ENCODE measurements at regions not wholly inside any gene's neighbourhood (a gene's known extent, or its start where the extent isn't known, plus 50 kb on each side); places are given as distances from the start of the nearest gene placed in this dataset.

DNA sequence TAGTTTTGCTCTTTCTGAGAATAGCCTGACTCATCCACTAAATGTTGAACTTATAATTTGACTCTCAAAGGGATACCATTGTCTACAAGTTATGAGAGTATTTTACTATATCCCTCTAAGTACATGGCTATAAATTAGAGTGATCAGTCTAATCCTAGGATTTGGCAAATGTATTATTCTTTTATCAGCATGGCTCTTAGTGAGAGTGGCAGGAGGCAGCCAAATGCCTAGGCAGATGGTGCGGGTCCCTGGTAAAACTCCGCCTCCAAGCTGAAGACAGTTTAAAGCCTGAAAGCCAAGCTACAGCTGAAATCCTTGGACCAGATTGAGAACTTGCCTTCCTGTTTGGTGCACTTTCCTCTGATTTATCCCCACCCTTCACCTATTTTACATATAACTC lies 631.8 kb downstream of the SQOR start:
- Mint-ChIP-seq H3K4me3 (no peak overlapping the region), H3K4me1 (no peaks in the 10 kb centered on the region), H3K27ac (no peak overlapping the region), H3K9me3 (no peaks in the 10 kb centered on the region), H3K36me3 (no peaks in the 10 kb centered on the region), H3K27me3 (no peaks in the 10 kb centered on the region)
- DNase-seq (no peak), ATAC-seq (replicated peaks) (no peak)

DNA sequence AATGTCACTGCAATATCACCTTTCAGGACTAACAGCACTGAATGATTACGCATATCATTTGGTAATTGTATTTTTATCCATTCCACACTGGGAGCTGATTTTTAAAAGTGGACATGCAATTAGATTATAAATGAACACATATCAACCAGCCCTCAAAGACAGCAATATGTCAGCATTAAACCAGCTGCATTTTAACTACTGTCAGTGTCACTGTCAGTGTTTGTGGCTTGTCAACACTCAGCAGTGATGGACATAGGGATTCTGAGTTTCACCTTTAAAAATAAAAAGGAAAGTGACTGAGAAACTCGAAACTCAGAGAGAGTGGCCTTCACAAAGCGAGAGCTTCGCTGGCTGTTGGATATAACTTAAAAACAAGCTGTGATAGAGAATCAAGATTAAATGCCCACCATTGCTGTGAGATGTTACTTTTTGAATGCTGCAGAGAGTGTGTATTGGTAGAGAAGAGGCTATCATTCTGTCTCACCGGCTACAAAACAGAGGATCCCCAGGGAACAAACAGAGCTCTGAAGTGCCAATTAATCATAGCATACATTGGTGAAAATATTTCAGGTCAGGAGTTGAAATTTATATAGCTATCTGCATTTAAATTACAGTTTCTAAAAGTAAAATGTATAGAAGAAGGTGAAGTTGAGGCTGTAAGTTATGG lies 635.8 kb downstream of the SQOR start:
- ATAC-seq (replicated peaks) (no peak), DNase-seq (no peak)
- no peak overlapping the region for H3K27ac Mint-ChIP-seq
- no peaks in the 10 kb centered on the region for H3K4me1 Mint-ChIP-seq
- no peaks in the 10 kb centered on the region for H3K9me3 Mint-ChIP-seq
- no peak overlapping the region for H3K4me3 Mint-ChIP-seq
- H3K27me3 Mint-ChIP-seq = no peaks in the 10 kb centered on the region
- no peaks in the 10 kb centered on the region for H3K36me3 Mint-ChIP-seq

DNA sequence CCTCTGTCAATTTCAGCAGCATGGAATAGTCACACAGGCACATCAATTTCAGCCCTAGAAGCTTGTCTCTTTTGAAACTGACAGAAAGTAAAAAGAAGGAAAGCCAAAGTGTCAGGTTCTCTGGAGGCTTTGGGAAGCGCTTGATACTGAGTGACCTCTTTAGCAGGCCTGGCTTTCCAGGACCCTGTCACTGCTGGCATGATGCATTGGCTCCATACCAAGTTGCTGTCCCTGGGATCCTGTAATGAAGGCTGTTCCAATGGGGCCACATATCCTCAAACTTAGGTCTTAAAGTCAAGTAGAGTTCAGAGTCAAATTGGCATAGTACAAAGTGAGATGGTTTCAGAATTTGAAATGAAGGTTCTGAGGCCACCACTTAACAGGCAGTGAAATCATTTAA lies 640.9 kb downstream of the SQOR start:
- Mint-ChIP-seq H3K36me3 (no peaks in the 10 kb centered on the region), H3K4me3 (no peak overlapping the region), H3K9me3 (no peaks in the 10 kb centered on the region), H3K4me1 (no peaks in the 10 kb centered on the region), H3K27ac (no peak overlapping the region), H3K27me3 (no peaks in the 10 kb centered on the region)
- ATAC-seq (replicated peaks) (no peak), DNase-seq (no peak)

DNA sequence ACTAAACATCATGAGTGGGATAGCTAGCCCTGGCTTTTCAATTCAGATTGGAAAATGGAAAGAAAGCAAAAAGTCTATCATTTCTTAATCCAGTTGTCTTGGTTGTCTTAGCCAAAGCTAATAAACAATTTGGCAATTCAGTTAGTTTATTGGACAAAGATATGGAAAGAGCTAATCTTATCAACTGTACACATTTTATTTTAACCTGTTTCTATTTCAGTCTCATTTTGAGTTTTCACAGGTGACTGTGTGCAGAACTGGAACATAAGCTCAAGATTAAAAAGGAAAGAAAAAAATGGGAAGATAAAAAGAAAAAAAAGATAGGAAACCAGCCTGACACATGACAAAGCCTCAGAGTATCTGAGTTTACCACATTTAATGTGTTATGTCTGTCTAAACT lies 642.6 kb downstream of the SQOR start:
- H3K4me1 Mint-ChIP-seq = no peaks in the 10 kb centered on the region
- no peak overlapping the region for H3K27ac Mint-ChIP-seq
- ATAC-seq (replicated peaks) (no peak), DNase-seq (no peak)
- no peaks in the 10 kb centered on the region for H3K27me3 Mint-ChIP-seq
- H3K36me3 Mint-ChIP-seq = no peaks in the 10 kb centered on the region
- no peaks in the 10 kb centered on the region for H3K9me3 Mint-ChIP-seq
- no peak overlapping the region for H3K4me3 Mint-ChIP-seq

DNA sequence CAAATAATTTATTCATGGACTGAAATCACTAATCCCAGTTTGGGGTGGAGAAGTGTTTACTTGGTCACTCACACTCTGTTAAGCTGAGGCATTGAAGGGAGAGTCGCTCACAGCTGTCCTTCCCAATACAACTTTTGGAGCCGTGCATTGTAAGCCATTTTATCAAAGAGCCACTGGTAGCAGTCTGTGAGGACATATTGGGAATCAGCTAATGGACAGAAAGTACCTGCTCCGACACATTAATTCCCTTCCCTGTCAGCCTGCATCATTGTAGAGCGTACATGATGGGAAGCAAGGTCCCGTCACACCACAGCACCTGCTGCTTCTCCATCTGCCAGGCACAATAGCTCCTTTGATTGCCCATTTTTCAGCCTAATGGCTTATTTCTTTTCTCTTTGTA lies 643.2 kb downstream of the SQOR start:
- Mint-ChIP-seq H3K4me1 (no peaks in the 10 kb centered on the region), H3K4me3 (no peak overlapping the region), H3K27me3 (no peaks in the 10 kb centered on the region), H3K36me3 (no peaks in the 10 kb centered on the region), H3K9me3 (no peaks in the 10 kb centered on the region), H3K27ac (no peak overlapping the region)
- ATAC-seq (replicated peaks) = no peak
- DNase-seq = no peak

DNA sequence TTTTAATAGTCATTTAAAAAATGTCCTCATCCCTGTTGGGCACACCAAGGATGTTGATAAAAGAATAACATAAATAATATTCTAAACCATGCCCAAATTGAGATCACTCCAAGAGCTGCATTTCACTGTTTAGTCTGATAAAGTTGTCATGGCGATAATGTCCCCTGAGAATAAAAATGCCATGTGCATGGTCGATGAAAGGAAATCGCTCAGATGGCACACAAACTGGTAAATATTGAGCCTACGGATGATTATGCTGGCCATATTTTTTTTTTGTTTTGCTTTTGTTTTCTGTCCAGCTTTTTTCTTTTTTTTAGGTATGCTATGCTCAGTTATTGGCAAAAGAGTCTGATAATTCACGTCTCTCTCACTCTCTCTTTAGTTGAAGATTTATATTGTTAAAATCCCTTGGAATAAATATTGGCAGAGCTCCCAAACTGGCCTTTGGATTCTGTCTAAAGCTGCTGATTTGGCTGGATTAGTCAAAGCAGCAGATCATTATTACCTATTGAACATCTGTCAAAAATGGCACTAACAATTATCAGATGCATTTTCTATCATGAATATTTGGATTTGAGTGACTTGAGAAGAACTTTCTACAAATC lies 643.8 kb downstream of the SQOR start:
- no peak for ATAC-seq (replicated peaks)
- no peaks in the 10 kb centered on the region for H3K4me1 Mint-ChIP-seq
- no peaks in the 10 kb centered on the region for H3K27me3 Mint-ChIP-seq
- no peaks in the 10 kb centered on the region for H3K36me3 Mint-ChIP-seq
- no peak for DNase-seq
- H3K27ac Mint-ChIP-seq = no peak overlapping the region
- no peaks in the 10 kb centered on the region for H3K9me3 Mint-ChIP-seq
- no peak overlapping the region for H3K4me3 Mint-ChIP-seq

DNA sequence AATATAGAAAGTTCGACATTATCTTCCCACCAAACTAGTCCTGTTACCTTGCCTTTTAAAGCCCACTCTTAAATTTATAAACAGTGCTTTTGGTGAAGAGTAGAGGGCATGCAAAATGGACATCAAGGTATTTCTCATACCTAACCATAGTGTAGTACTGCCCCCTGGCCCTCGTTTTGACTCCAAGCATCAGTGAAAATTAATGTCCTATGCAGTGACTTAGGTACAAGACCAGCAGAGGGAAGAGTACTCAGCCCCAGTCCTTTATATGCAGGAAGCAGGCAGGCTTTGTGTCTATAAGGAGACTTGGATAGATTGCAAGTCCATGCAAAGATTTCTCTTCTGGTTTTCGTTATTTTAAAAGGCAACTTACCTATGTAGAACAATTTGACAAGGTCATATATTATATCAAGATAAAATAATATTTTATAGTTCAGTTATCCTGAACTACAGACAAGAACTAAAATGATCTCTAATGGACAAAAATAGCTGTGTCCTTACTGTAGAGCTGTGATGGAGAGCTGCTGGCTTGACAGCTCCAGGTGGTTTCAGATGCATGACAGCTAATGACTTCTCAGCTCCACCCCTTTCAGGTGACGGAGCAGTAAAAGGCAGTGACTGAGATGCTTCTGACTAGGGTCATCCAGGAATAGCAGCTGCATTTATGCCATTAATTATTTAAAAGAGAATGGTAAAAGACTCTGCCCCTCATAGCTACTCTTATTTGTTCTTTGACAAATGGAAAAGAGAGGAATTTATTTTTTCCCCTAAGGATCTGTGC lies 646.1 kb downstream of the SQOR start:
- no peak for DNase-seq
- Mint-ChIP-seq H3K4me1 (no peaks in the 10 kb centered on the region), H3K36me3 (no peaks in the 10 kb centered on the region), H3K27me3 (no peaks in the 10 kb centered on the region), H3K27ac (no peak overlapping the region), H3K9me3 (peaks cover 0 to 5% of the 10 kb centered on the region in 2 donors), H3K4me3 (no peak overlapping the region)
- ATAC-seq (replicated peaks) = no peak

DNA sequence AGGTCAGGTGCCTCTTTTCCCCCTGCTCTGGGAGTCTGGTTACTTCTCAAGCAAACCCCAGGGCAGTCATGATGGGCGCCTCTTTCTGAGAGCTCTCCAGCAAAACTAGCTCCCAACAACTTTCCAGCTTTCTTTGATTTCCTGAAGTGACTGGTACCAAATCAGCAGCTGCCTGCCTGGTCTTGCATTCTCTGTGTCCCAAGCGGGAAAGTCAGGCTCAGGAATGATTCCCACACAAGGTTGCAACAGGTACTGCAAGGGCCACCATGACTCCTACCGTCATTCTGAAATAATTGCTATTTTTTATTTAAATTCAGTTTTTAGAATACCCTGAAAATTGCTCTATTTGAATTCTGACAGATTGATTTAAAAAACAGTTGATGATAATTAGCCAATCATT lies 658.7 kb downstream of the SQOR start:
- DNase-seq (no peak), ATAC-seq (replicated peaks) (no peak)
- Mint-ChIP-seq H3K4me3 (no peak overlapping the region), H3K27ac (no peak overlapping the region), H3K9me3 (no peaks in the 10 kb centered on the region), H3K4me1 (peaks cover 11 to 20% of the 10 kb centered on the region in 2 donors), H3K36me3 (no peaks in the 10 kb centered on the region), H3K27me3 (peaks cover 0 to 4% of the 10 kb centered on the region in 2 donors)

DNA sequence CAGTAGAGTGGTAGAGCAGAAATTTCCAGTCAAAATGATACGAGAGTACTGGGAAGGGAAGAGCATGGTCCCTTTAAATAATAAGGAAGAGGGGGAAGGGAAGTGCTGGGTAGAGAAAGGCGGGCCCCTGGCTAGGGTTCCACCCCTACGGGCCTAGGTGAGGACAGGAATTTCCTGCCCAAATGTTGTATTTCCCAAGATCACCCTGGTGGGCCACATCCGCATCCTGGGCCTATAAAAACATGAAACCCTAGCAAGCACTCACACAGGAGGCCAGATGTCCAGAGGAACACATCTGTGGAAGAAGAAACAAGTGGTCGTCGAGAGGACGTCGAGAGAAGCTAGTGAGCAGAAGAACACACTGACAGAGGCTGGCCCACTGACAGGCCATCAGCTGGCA lies 661.2 kb downstream of the SQOR start:
- H3K4me1 Mint-ChIP-seq = peaks cover 13 to 23% of the 10 kb centered on the region in 2 donors
- H3K9me3 Mint-ChIP-seq = peaks cover 0 to 2% of the 10 kb centered on the region in 2 donors
- H3K27me3 Mint-ChIP-seq = peaks cover 3 to 4% of the 10 kb centered on the region in 2 donors
- no peak overlapping the region for H3K4me3 Mint-ChIP-seq
- H3K36me3 Mint-ChIP-seq = no peaks in the 10 kb centered on the region
- ATAC-seq (replicated peaks) (no peak), DNase-seq (no peak)
- peak overlapping the region; percentile 33 for H3K27ac Mint-ChIP-seq

DNA sequence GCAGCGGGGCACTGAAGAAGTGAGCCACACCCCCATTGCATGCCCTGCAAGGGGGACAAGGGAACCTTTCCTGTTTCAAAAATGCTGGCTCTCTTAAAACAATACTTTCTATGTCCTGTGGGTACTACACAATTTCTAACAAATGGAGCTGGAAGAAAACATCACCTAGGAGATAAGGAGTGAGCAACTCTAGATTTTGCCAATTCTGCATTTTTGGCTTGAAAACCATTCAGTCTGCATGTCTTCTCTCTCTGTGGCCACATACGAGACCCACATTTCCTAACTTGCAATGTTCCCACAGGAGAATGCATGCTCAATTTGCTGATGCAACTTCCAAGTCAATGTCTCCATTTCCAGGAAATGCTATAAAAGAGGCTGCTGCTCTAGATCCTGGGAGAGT lies 662.0 kb downstream of the SQOR start:
- DNase-seq (no peak), ATAC-seq (replicated peaks) (no peak)
- peaks cover 4% of the 10 kb centered on the region in 2 donors for H3K27me3 Mint-ChIP-seq
- no peaks in the 10 kb centered on the region for H3K36me3 Mint-ChIP-seq
- no peak overlapping the region for H3K27ac Mint-ChIP-seq
- H3K9me3 Mint-ChIP-seq = peaks cover 0 to 2% of the 10 kb centered on the region in 2 donors
- H3K4me3 Mint-ChIP-seq = no peak overlapping the region
- H3K4me1 Mint-ChIP-seq = peaks cover 13 to 23% of the 10 kb centered on the region in 2 donors

DNA sequence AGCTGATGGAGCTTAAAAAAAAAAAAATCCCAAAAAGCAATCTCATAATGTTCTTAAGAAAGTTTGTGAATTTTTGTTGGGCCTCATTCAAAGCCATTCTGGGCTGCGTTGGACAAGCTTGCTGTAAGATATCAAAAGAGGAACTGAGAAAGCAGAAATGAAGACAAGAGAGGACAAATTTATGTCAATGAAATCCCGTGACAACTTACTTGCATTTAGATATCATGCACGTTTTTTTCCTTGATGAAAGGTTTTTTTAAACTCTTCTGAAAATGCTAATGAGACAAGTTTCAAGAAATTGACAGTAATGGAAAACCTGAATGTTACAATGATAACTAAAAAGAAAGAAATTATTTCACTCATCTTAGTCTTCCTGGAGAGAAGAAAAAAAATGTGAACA lies 662.9 kb downstream of the SQOR start:
- peak; percentile 93 for ATAC-seq (replicated peaks)
- Mint-ChIP-seq H3K27me3 (peaks cover 4% of the 10 kb centered on the region in 2 donors), H3K27ac (peak overlapping the region; percentile 86), H3K4me3 (peak overlapping the region; percentile 25 to 46), H3K36me3 (no peaks in the 10 kb centered on the region), H3K4me1 (peaks cover 13 to 23% of the 10 kb centered on the region in 2 donors), H3K9me3 (peaks cover 0 to 2% of the 10 kb centered on the region in 2 donors)
- no peak for DNase-seq

DNA sequence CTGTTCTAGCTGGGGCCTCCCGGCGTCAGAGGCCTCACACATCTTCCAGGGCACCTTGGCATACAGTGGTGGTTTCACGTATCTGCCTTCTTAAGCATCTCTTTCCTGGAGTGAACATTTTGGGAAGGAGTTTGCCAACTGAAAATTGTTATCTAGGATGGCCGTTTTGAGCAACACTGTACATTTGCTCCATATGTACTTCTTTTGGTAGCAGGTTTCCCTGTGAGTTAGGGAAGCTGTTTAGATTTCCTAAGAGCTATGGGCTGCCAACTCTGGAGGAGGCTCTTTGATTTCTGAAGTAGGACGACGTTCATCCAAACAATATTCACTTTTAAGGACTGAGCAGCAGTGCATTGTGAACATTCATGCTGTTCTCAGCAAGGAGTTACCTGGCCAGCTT lies 665.9 kb downstream of the SQOR start:
- ATAC-seq (replicated peaks) (no peak), DNase-seq (no peak)
- peaks cover 0 to 4% of the 10 kb centered on the region in 2 donors for H3K27me3 Mint-ChIP-seq
- H3K4me3 Mint-ChIP-seq = no peak overlapping the region
- H3K9me3 Mint-ChIP-seq = peaks cover 0 to 2% of the 10 kb centered on the region in 2 donors
- H3K4me1 Mint-ChIP-seq = peaks cover 11 to 23% of the 10 kb centered on the region in 2 donors
- H3K27ac Mint-ChIP-seq = no peak overlapping the region
- no peaks in the 10 kb centered on the region for H3K36me3 Mint-ChIP-seq

DNA sequence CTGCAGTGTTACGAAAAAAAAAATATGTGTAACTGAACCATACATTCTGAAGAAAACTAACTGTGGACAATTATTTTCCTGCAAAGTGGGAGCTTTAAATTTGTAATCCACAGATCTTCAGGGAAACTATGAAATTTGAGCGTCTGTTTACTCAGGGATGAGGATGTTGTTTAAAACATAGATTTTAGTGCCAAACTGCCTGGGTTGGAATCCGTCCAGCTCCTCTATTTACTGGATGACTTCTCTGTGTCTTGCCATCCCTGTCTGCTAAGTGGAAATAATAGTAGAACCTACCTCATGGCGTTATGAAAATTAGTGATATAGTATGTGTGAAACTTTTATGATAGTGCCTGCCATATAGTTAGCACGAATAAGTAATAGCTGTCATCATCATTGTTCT lies 666.5 kb downstream of the SQOR start:
- Mint-ChIP-seq H3K36me3 (no peaks in the 10 kb centered on the region), H3K4me1 (peaks cover 11 to 23% of the 10 kb centered on the region in 2 donors), H3K27ac (no peak overlapping the region), H3K27me3 (peaks cover 0 to 4% of the 10 kb centered on the region in 2 donors), H3K9me3 (peaks cover 0 to 2% of the 10 kb centered on the region in 2 donors), H3K4me3 (no peak overlapping the region)
- DNase-seq (no peak), ATAC-seq (replicated peaks) (no peak)

DNA sequence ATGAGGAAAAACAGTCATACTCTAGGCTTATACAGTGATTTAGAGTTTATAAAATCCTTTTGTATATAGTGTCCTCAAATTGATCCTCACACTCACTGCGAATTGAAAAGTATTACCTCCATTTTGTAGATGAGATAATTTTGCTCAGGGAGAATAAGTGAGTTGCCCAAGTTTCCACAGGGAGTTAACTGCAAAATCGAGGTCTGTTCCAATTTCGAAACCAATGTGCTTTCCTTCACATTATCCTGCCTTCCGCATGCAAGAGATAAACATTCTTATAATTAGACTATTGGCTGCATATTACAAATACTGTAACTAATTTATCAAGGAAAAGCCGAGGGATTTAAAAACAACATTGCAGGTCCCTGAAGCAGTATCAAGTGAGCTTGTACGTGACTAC lies 667.0 kb downstream of the SQOR start:
- no peaks in the 10 kb centered on the region for H3K36me3 Mint-ChIP-seq
- H3K9me3 Mint-ChIP-seq = peaks cover 0 to 2% of the 10 kb centered on the region in 2 donors
- peaks cover 0 to 4% of the 10 kb centered on the region in 2 donors for H3K27me3 Mint-ChIP-seq
- no peak overlapping the region for H3K4me3 Mint-ChIP-seq
- no peak overlapping the region for H3K27ac Mint-ChIP-seq
- DNase-seq = no peak
- H3K4me1 Mint-ChIP-seq = peaks cover 9 to 19% of the 10 kb centered on the region in 2 donors
- no peak for ATAC-seq (replicated peaks)

DNA sequence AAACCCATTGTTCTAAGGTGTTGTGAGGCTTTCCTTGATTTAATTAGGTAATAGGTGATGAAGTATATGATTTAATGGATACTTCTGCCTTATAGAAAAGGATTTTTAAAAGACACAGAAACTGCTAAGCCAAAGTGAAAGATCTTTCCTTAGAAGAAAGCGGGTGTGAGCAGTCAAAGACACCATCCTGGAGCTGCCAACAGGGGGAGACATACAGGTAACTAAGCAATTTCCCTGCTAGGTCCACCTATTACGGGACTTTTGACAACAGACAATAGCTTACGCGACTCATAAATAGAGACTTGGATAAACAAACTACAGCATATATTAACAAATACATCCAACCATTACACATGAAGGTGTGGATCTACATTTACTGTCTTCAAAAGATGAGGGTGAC lies 669.5 kb downstream of the SQOR start:
- ATAC-seq (replicated peaks) (no peak), DNase-seq (no peak)
- Mint-ChIP-seq H3K4me3 (no peak overlapping the region), H3K4me1 (no peaks in the 10 kb centered on the region), H3K27me3 (peaks cover 0 to 4% of the 10 kb centered on the region in 2 donors), H3K36me3 (no peaks in the 10 kb centered on the region), H3K9me3 (no peaks in the 10 kb centered on the region), H3K27ac (no peak overlapping the region)
